Lower leg skin (tissue), 3 donors: ENCODE measurements at regions not wholly inside any gene's neighbourhood (a gene's known extent, or its start where the extent isn't known, plus 50 kb on each side); places are given as distances from the start of the nearest gene placed in this dataset.

Source experiments
- CTCF ChIP-seq, 3 donors: fragments of 450-650 bp; IDR thresholded peaks; one replicate each; pipeline ENCODE4 v1.5.1; 2016; ENCODE audit warnings: antibody characterized with exemption in 3 of 3, mild to moderate bottlenecking in 3 of 3, moderate library complexity in 2 of 3
- POLR2A ChIP-seq, 2 donors: fragments of 450-650 bp; IDR thresholded peaks; one replicate each; pipeline ENCODE4 v1.6.1; 2016 to 2017; ENCODE audit warnings: antibody characterized with exemption in 2 of 2, mild to moderate bottlenecking in 1 of 2, moderate library complexity in 1 of 2

GRCh38 chr4:123488916-123489315 is 92.3 kb downstream of the SPRY1 start:
- TF ChIP-seq POLR2A (IDR thresholded peaks at IDR 0.05): no peak
- no peak for TF ChIP-seq CTCF (IDR thresholded peaks at IDR 0.05)
